ENCODE measurements at regions not wholly inside any gene's neighbourhood (a gene's known extent, or its start where the extent isn't known, plus 50 kb on each side); places are given as distances from the start of the nearest gene placed in this dataset.

DNA sequence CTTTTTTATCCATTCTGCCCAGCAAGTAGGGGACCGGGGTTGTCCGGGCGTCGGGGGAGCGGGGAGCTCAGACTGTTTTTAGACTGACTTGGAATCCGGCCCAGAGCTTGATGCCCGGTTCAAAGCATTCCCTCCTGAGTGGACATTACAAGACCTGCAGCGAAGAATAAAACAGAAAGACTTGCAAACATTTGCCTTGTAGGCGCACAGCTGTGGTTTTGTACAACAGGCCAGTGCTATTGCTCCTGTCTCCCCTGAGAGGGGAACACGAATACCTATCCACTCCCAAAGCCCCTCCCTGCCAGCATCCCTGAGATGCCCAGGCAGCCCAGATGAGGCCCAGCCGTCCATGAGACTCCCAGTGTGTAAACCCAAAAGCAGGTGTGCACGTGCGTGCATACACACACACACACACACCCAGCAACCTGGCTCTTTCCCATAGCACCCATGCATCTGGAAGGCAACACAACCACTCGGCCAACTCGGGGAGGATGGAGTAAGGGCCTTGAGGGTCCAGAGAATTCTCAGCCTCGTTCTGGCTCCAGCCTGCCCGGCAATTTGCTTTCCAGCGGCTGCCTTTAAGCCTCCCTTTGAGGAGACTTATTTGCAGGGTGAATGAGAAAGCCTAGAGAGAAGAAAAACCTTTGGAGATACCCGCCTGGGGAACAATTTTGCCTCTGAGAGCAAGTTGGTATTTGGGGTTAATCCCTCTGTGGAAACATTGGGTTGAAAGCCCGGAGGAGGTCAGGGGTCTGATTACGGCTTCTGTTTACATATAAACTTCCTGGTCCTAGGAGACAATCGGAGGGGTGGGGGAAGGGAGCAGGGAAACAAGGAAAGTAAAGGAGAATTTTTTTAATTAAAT is 161.0 kb upstream of the HES1 start:
- intact Hi-C loops (cut with micrococcal nuclease) = no loop called here
- ChIA-PET RAD21 (ENCODE audit: low non-redundant PET in 1 of 2, low total read pairs in 2 of 2, uncharacterized antibody in 2 of 2, unreplicated experiment in 2 of 2) (no interaction called here), POLR2A (no interaction called here), CTCF (no interaction called here)
- DNase-seq (ENCODE audit: low read depth, low spot score) (no peak), ATAC-seq (no peak)
- H3K4me3 ChIP-seq (replicated peaks in 1 of 2; ENCODE audit: low read depth in 1 of 2, low read length in 2 of 2) = no peak overlapping the region
- no peaks in the 10 kb centered on the region for H4K20me1 ChIP-seq (ENCODE audit: insufficient read depth)
- TF ChIP-seq ELF1 (IDR thresholded peaks at IDR 0.05; ENCODE audit: borderline replicate concordance, low read depth) (no peak), EZH2phosphoT487 (IDR thresholded peaks at IDR 0.05; ENCODE audit: borderline replicate concordance) (no peak), EGR1 (IDR thresholded peaks at IDR 0.05; ENCODE audit: low read depth) (no peak), TCF7L2 (IDR thresholded peaks at IDR 0.05; ENCODE audit: borderline replicate concordance, extremely low read depth, insufficient read depth, insufficient read length) (no peak), POLR2A (IDR thresholded peaks at IDR 0.05; ENCODE audit: borderline replicate concordance, extremely low read depth, insufficient read depth, insufficient read length) (no peak), YY1 (IDR thresholded peaks at IDR 0.05; ENCODE audit: extremely low read depth, insufficient replicate concordance, low read depth, low read length) (no peak), RAD21 (IDR thresholded peaks at IDR 0.05; ENCODE audit: low read depth) (no peak), ZFX (IDR thresholded peaks at IDR 0.05) (no peak), SRF (IDR thresholded peaks at IDR 0.05; ENCODE audit: low read depth) (no peak), JUND (IDR thresholded peaks at IDR 0.05) (no peak), CBX3 (IDR thresholded peaks at IDR 0.05; ENCODE audit: low read depth) (no peak), EZH2 (IDR thresholded peaks at IDR 0.05) (no peak), ATF3 (IDR thresholded peaks at IDR 0.05) (no peak), ZNF274 (IDR thresholded peaks at IDR 0.05; ENCODE audit: low read depth, low read length) (no peak), FOSL1 (IDR thresholded peaks at IDR 0.05; ENCODE audit: low read depth) (no peak)
- TF ChIP-seq, protein P1, sequence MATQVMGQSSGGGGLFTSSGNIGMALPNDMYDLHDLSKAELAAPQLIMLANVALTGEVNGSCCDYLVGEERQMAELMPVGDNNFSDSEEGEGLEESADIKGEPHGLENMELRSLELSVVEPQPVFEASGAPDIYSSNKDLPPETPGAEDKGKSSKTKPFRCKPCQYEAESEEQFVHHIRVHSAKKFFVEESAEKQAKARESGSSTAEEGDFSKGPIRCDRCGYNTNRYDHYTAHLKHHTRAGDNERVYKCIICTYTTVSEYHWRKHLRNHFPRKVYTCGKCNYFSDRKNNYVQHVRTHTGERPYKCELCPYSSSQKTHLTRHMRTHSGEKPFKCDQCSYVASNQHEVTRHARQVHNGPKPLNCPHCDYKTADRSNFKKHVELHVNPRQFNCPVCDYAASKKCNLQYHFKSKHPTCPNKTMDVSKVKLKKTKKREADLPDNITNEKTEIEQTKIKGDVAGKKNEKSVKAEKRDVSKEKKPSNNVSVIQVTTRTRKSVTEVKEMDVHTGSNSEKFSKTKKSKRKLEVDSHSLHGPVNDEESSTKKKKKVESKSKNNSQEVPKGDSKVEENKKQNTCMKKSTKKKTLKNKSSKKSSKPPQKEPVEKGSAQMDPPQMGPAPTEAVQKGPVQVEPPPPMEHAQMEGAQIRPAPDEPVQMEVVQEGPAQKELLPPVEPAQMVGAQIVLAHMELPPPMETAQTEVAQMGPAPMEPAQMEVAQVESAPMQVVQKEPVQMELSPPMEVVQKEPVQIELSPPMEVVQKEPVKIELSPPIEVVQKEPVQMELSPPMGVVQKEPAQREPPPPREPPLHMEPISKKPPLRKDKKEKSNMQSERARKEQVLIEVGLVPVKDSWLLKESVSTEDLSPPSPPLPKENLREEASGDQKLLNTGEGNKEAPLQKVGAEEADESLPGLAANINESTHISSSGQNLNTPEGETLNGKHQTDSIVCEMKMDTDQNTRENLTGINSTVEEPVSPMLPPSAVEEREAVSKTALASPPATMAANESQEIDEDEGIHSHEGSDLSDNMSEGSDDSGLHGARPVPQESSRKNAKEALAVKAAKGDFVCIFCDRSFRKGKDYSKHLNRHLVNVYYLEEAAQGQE (IDR thresholded peaks at IDR 0.05; ENCODE audit: low read depth) = no peak
- TF ChIP-seq, protein P2, sequence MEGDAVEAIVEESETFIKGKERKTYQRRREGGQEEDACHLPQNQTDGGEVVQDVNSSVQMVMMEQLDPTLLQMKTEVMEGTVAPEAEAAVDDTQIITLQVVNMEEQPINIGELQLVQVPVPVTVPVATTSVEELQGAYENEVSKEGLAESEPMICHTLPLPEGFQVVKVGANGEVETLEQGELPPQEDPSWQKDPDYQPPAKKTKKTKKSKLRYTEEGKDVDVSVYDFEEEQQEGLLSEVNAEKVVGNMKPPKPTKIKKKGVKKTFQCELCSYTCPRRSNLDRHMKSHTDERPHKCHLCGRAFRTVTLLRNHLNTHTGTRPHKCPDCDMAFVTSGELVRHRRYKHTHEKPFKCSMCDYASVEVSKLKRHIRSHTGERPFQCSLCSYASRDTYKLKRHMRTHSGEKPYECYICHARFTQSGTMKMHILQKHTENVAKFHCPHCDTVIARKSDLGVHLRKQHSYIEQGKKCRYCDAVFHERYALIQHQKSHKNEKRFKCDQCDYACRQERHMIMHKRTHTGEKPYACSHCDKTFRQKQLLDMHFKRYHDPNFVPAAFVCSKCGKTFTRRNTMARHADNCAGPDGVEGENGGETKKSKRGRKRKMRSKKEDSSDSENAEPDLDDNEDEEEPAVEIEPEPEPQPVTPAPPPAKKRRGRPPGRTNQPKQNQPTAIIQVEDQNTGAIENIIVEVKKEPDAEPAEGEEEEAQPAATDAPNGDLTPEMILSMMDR (IDR thresholded peaks at IDR 0.05 in 2 of 3, conservative IDR thresholded peaks at IDR 0.05 in 1 of 3; ENCODE audit: borderline replicate concordance in 1 of 3, insufficient read depth in 1 of 3, low read depth in 2 of 3, low read length in 2 of 3) = no peak
- TF ChIP-seq, protein P3, sequence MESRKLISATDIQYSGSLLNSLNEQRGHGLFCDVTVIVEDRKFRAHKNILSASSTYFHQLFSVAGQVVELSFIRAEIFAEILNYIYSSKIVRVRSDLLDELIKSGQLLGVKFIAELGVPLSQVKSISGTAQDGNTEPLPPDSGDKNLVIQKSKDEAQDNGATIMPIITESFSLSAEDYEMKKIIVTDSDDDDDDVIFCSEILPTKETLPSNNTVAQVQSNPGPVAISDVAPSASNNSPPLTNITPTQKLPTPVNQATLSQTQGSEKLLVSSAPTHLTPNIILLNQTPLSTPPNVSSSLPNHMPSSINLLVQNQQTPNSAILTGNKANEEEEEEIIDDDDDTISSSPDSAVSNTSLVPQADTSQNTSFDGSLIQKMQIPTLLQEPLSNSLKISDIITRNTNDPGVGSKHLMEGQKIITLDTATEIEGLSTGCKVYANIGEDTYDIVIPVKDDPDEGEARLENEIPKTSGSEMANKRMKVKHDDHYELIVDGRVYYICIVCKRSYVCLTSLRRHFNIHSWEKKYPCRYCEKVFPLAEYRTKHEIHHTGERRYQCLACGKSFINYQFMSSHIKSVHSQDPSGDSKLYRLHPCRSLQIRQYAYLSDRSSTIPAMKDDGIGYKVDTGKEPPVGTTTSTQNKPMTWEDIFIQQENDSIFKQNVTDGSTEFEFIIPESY (IDR thresholded peaks at IDR 0.05; ENCODE audit: extremely low read depth, insufficient replicate concordance, low read length) = no peak
- no peaks in the 10 kb centered on the region for H3K79me2 ChIP-seq (ENCODE audit: insufficient read depth, low read length)
- H3K9me2 ChIP-seq (ENCODE audit: insufficient read depth) = no peaks in the 10 kb centered on the region
- no peak overlapping the region for H2AFZ ChIP-seq (ENCODE audit: low read depth, low read length, poor library complexity, severe bottlenecking)
- H3K4me2 ChIP-seq (ENCODE audit: low read length) = no peak overlapping the region
- no peaks in the 10 kb centered on the region for H3K9me3 ChIP-seq (ENCODE audit: control insufficient read depth in 1 of 2, insufficient read depth in 1 of 2, low read depth in 1 of 2, low read length in 2 of 2)
- no peaks in the 10 kb centered on the region; the same call in none of the 2 replicates for H3K27me3 ChIP-seq (ENCODE audit: insufficient read depth, low read length)
- H3K36me3 ChIP-seq (ENCODE audit: control insufficient read depth in 1 of 2, insufficient read depth in 2 of 2, low read length in 2 of 2) = no peaks in the 10 kb centered on the region
- BruUV-seq (replicated peaks) = no TSS peak
- no peak overlapping the region for H3K27ac ChIP-seq (ENCODE audit: low read depth, low read length)
- no peak overlapping the region for H3K9ac ChIP-seq (ENCODE audit: low read length)
- H3K4me1 ChIP-seq (ENCODE audit: control insufficient read depth in 1 of 2, insufficient read depth in 2 of 2, low read length in 2 of 2) = peaks cover 0 to 8% of the 10 kb centered on the region in 2 experiments; a peak in 1 of 4 replicates
